ENCODE measurements at regions not wholly inside any gene's neighbourhood (a gene's known extent, or its start where the extent isn't known, plus 50 kb on each side); places are given as distances from the start of the nearest gene placed in this dataset.

DNA sequence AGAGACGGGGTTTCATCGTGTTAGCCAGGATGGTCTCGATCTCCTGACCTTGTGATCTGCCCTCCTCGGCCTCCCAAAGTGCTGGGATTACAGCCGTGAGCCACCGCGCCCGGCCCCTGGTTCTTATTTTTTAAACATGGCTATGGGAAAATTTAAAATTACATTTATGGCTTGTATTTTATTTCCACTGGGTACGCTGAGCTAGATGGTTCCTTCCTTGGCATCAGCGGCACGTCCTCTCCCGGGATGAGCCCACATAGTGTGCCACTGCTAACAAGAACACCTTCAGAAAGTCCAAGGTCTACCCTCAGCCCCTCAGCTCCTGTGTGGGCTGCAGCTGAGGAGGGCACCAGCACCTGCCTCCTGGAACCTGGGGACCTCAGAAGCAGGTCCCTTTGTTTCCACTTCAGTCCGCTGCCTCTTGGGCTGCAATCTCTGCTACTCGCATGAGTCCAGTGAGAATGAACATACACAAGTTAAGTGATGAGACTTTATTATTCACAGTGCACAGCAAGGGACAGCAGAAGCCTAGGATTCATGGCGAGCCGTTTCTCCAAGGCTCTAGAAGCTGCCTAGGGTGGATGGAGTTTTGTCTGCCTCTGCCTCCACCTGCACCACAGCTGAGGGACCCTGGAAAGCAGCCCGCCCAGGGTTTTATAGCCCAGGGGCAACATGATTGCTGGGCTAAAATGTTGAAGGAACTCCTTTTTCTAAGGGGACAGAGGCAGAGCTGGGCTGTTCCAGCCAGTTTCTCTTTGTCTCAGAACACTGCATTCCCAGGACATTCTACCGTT is 107.5 kb upstream of the TEX51 start:
- Histone ChIP-seq H3K9ac (ENCODE audit: low read depth in 1 of 2, low read length in 2 of 2) (no peak overlapping the region), H3K36me3 (ENCODE audit: control insufficient read depth in 1 of 2, insufficient read depth in 2 of 2, low read length in 2 of 2) (no peaks in the 10 kb centered on the region), H3K4me3 (ENCODE audit: low read depth in 1 of 2, low read length in 2 of 2) (no peak overlapping the region), H3K9me3 (ENCODE audit: control insufficient read depth in 1 of 2, low read length in 2 of 2) (no peaks in the 10 kb centered on the region), H3K4me1 (ENCODE audit: control insufficient read depth in 1 of 2, insufficient read depth in 2 of 2, low read length in 2 of 2) (no peaks in the 10 kb centered on the region), H3K27ac (ENCODE audit: low read depth, low read length) (no peak overlapping the region), H3K27me3 (ENCODE audit: control insufficient read depth in 1 of 2, insufficient read depth in 2 of 2, low read length in 2 of 2) (peaks cover 2 to 6% of the 10 kb centered on the region in 2 donors)

DNA sequence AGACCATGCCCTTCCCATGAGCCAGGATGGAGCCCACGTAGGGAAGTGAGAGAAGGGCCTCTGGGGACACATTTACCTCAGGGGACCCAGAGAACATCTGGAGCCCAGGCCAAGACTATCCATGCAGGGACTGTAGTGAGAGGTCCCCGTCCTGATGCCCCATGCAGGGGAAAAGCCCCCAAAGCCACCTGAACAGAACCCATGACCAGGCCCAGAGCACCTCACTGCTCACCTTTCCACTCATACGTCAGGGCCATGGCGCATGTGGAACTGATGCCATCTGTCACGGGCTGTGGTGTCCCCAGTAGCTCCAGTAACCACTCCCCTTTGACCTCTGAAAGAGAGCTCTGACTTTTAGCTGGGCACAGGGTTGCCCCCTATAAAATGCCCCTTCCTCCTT is 106.5 kb upstream of the TEX51 start:
- H3K9ac ChIP-seq (ENCODE audit: low read depth in 1 of 2, low read length in 2 of 2), result no peak overlapping the region
- no peaks in the 10 kb centered on the region for H3K36me3 ChIP-seq (ENCODE audit: control insufficient read depth in 1 of 2, insufficient read depth in 2 of 2, low read length in 2 of 2)
- H3K4me3 ChIP-seq (ENCODE audit: low read depth in 1 of 2, low read length in 2 of 2), result no peak overlapping the region
- H3K9me3 ChIP-seq (ENCODE audit: control insufficient read depth in 1 of 2, low read length in 2 of 2), result no peaks in the 10 kb centered on the region
- peaks cover 2 to 6% of the 10 kb centered on the region in 2 donors for H3K27me3 ChIP-seq (ENCODE audit: control insufficient read depth in 1 of 2, insufficient read depth in 2 of 2, low read length in 2 of 2)
- H3K4me1 ChIP-seq (ENCODE audit: control insufficient read depth in 1 of 2, insufficient read depth in 2 of 2, low read length in 2 of 2), result no peaks in the 10 kb centered on the region
- H3K27ac ChIP-seq (ENCODE audit: low read depth, low read length), result no peak overlapping the region

DNA sequence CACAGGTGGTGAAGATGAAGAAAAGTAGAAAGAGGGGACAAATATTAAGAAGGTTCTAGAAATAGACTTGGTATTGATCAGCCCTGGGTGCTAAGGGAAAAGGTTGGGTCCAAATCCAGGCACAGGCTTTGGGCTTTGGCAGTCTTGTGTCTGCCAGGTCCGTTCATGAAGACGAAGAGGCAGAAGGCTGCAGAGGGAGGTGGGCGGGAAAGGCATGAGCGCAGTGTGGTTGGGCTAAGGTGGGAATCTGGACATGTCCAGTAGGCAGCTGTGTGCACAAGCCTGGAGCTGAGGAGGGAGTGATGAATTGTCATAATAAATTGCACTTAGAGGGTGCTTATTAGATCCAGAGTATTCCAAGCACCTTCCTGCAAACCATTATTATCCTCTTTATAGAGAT is 105.7 kb upstream of the TEX51 start:
- Histone ChIP-seq H3K9me3 (ENCODE audit: control insufficient read depth in 1 of 2, low read length in 2 of 2) (no peaks in the 10 kb centered on the region), H3K4me3 (ENCODE audit: low read depth in 1 of 2, low read length in 2 of 2) (no peak overlapping the region)

DNA sequence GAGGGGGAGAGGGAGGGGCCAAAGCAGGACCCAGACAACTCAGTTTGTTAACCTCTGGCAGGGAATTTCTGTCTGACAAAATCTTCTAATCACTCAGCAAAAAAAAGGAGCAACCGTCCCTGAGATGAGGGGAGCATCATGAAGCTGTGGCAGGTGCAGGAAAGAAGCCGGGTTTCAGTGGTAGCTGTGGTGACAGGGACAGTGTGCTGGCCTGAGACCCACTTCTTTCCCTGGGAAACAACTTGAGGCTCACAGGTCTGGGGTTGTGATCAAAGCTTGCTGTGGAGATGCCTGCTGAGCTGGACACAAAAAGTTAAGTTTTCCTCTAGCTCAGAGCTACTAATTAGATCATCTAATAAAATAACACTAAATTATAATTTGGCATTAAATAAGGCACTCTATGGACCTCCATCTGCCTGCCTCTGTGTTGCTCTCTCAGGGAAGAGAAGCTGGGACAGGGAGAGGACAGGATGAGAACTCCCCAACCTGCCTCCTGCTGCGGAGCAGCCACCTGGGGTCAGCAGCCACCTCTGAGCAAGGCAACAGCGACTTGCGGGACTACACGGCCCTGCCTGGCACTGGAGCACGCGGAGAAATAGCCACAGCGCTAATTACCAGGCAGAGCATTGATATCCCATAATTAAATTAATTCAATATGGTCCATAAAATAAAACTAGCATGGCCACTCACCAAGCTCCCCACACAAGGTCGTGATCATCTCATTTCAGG is 104.6 kb upstream of the TEX51 start:
- H3K9me3 ChIP-seq (ENCODE audit: control insufficient read depth in 1 of 2, low read length in 2 of 2), result no peaks in the 10 kb centered on the region
- no peak overlapping the region for H3K27ac ChIP-seq (ENCODE audit: low read depth, low read length)
- peaks cover 2 to 6% of the 10 kb centered on the region in 2 donors for H3K27me3 ChIP-seq (ENCODE audit: control insufficient read depth in 1 of 2, insufficient read depth in 2 of 2, low read length in 2 of 2)
- H3K9ac ChIP-seq (ENCODE audit: low read depth in 1 of 2, low read length in 2 of 2), result no peak overlapping the region
- H3K36me3 ChIP-seq (ENCODE audit: control insufficient read depth in 1 of 2, insufficient read depth in 2 of 2, low read length in 2 of 2), result no peaks in the 10 kb centered on the region
- H3K4me3 ChIP-seq (ENCODE audit: low read depth in 1 of 2, low read length in 2 of 2), result no peak overlapping the region
- no peaks in the 10 kb centered on the region for H3K4me1 ChIP-seq (ENCODE audit: control insufficient read depth in 1 of 2, insufficient read depth in 2 of 2, low read length in 2 of 2)

More for the DNA sequence above, 105.7 kb upstream of the TEX51 start:
- no peaks in the 10 kb centered on the region for H3K4me1 ChIP-seq (ENCODE audit: control insufficient read depth in 1 of 2, insufficient read depth in 2 of 2, low read length in 2 of 2)
- H3K9ac ChIP-seq (ENCODE audit: low read depth in 1 of 2, low read length in 2 of 2), result no peak overlapping the region
- no peak overlapping the region for H3K27ac ChIP-seq (ENCODE audit: low read depth, low read length)
- H3K27me3 ChIP-seq (ENCODE audit: control insufficient read depth in 1 of 2, insufficient read depth in 2 of 2, low read length in 2 of 2), result peaks cover 2 to 6% of the 10 kb centered on the region in 2 donors
- no peaks in the 10 kb centered on the region for H3K36me3 ChIP-seq (ENCODE audit: control insufficient read depth in 1 of 2, insufficient read depth in 2 of 2, low read length in 2 of 2)

DNA sequence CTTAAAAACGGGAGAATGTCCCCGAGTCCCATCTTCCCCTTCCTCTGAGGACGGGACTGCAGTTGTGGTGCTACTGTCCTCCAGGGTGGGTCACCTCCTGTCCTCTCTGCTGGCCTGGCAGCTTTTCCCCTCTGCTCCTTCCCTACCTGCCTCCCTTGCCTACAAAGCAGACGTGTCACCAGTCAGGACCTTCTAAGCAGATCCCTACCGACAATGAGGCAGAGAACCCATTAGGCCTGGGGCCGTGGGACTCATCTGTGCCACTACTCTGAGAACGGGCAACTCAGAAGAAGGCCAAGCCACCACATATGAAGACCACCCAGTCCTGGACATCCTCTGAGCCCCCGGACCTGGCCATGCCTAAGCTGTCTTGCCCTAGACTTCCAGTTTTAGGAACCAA is 103.0 kb upstream of the TEX51 start:
- Histone ChIP-seq H3K4me1 (ENCODE audit: control insufficient read depth in 1 of 2, insufficient read depth in 2 of 2, low read length in 2 of 2) (no peaks in the 10 kb centered on the region), H3K9me3 (ENCODE audit: control insufficient read depth in 1 of 2, low read length in 2 of 2) (no peaks in the 10 kb centered on the region), H3K4me3 (ENCODE audit: low read depth in 1 of 2, low read length in 2 of 2) (no peak overlapping the region), H3K27ac (ENCODE audit: low read depth, low read length) (no peak overlapping the region), H3K9ac (ENCODE audit: low read depth in 1 of 2, low read length in 2 of 2) (no peak overlapping the region), H3K36me3 (ENCODE audit: control insufficient read depth in 1 of 2, insufficient read depth in 2 of 2, low read length in 2 of 2) (no peaks in the 10 kb centered on the region), H3K27me3 (ENCODE audit: control insufficient read depth in 1 of 2, insufficient read depth in 2 of 2, low read length in 2 of 2) (peaks cover 2 to 6% of the 10 kb centered on the region in 2 donors)

DNA sequence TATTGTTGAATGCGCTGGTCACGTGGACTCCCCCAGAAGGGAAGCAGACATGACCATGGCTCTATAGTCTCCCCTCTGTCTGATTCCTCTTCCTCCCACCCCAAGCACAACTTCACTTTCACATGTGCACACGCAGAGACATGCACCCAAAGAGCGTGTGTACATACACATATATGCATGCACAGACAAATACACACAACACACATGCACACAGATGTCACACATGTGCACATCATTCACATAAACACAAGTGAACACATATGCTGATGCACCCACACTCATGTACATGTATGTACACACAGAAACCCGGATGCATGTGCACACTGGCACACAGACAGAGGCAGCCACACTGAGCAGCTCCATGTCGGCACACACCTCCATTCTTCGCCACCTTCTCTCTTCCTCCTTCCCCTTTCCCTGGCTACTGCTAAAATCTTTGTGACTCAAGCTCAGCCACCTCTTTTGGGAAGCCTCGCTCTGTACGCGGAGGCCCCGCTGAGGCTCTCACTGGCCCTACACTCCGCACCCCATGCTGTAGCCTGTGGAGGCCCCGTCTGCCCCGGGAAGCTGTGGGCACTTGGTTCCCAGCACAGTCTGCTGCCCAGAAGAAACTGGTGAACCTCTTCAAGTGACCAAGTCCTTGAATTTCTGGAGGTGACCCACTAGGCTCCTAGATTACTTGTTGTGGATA is 101.6 kb upstream of the TEX51 start:
- Histone ChIP-seq H3K27ac (ENCODE audit: low read depth, low read length) (no peak overlapping the region), H3K9me3 (ENCODE audit: control insufficient read depth in 1 of 2, low read length in 2 of 2) (no peaks in the 10 kb centered on the region), H3K4me1 (ENCODE audit: control insufficient read depth in 1 of 2, insufficient read depth in 2 of 2, low read length in 2 of 2) (peaks cover 0 to 2% of the 10 kb centered on the region in 2 donors), H3K27me3 (ENCODE audit: control insufficient read depth in 1 of 2, insufficient read depth in 2 of 2, low read length in 2 of 2) (peaks cover 0 to 6% of the 10 kb centered on the region in 2 donors), H3K36me3 (ENCODE audit: control insufficient read depth in 1 of 2, insufficient read depth in 2 of 2, low read length in 2 of 2) (no peaks in the 10 kb centered on the region), H3K9ac (ENCODE audit: low read depth in 1 of 2, low read length in 2 of 2) (no peak overlapping the region), H3K4me3 (ENCODE audit: low read depth in 1 of 2, low read length in 2 of 2) (no peak overlapping the region)

DNA sequence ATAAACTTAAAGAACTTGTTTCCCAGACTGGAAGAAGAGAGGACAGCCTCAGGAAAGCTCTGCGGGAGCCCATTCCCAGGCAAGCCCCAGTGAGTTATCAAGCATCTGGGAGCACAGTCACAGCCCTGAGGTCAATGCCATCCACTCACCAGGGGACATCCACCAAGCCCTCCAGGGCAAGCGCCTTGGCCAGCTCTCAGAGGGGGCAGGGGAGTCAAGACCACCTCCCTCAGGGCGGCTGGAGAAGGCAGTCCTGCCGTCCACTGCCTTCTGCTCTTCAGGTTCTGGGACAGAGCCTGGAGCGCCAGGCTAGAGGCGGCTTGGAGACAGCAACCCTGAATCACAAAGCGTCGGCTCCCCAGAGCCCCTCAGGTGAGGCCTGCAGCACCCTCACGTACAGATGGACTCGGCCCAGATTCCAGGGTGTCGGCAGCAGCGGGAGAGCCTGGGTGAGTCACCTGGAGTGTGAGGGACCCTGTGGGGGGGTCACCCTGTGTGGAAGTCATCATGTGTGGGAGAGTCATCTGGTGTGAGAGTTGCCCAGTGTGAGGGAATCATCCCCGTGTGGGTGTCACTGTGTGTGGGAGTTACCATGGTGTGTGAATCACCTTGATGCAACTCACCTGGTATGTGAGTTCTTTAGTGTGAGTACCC is 100.9 kb upstream of the TEX51 start:
- Histone ChIP-seq H3K27me3 (ENCODE audit: control insufficient read depth in 1 of 2, insufficient read depth in 2 of 2, low read length in 2 of 2) (peaks cover 0 to 1% of the 10 kb centered on the region in 2 donors), H3K4me3 (ENCODE audit: low read depth in 1 of 2, low read length in 2 of 2) (no peak overlapping the region), H3K9me3 (ENCODE audit: control insufficient read depth in 1 of 2, low read length in 2 of 2) (no peaks in the 10 kb centered on the region), H3K36me3 (ENCODE audit: control insufficient read depth in 1 of 2, insufficient read depth in 2 of 2, low read length in 2 of 2) (no peaks in the 10 kb centered on the region), H3K4me1 (ENCODE audit: control insufficient read depth in 1 of 2, insufficient read depth in 2 of 2, low read length in 2 of 2) (peaks cover 5 to 9% of the 10 kb centered on the region in 2 donors), H3K27ac (ENCODE audit: low read depth, low read length) (no peak overlapping the region), H3K9ac (ENCODE audit: low read depth in 1 of 2, low read length in 2 of 2) (no peak overlapping the region)

DNA sequence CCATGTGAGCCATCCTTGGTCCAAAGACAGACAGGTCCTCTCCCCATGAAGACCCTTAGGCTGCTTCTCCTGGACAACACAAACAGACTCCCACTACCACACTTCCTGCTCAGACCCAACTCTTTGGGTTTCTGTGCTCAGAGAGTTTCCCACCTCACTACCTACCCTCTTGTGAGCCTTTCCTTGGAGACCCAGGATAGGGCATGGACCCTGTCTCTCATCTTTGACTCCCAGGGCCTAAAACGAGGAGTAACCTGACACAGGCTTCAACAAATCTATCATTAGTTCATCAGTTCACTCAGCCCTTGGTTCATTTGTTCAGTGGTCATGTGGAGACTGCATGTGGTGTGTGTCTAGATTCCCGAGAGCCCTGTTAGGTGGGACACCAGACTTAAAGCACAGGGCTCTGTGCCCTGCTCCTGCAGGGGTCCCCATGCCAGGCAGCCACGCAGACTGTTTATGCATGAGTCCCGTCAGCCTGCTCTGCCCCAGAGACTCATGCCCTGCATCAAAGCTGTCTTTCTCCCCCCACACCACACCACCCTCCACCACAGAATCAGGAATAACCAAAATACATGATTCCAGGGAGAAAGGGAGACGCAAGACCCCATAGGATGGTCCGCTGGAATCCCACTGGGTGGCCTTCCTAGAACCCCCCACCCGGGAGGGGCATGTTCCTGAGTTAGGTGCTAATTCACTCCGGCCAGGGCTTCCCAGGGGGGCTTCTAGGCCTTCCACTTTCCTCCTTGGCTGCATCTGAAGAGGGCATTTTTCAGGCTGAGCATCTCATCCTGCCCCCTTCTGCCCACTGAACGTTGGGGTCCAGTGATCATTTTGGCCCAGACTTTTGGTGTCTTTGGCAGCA is 100.2 kb upstream of the TEX51 start:
- H3K36me3 ChIP-seq (ENCODE audit: control insufficient read depth in 1 of 2, insufficient read depth in 2 of 2, low read length in 2 of 2), result no peaks in the 10 kb centered on the region

DNA sequence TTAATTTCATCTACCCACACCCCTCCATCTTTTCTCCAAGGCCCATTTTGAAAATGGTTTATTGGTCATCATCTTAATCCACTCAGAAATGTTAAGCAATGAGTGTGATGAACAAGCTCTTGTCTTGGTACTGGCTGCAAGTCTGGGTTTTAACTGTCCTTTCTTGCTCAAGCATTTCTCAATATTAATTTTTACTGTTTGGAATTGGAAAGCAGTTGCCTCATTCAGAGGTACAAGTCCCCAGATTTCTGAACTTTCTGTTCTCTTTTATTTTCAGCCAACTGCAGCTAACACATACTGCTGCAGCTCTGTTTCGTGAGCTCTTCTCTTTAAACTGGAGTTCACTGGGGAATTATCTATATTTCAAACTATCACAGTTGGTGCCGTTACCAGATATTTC is 99.4 kb upstream of the TEX51 start:
- Histone ChIP-seq H3K36me3 (ENCODE audit: control insufficient read depth in 1 of 2, insufficient read depth in 2 of 2, low read length in 2 of 2) (no peaks in the 10 kb centered on the region), H3K9ac (ENCODE audit: low read depth in 1 of 2, low read length in 2 of 2) (no peak overlapping the region), H3K27me3 (ENCODE audit: control insufficient read depth in 1 of 2, insufficient read depth in 2 of 2, low read length in 2 of 2) (no peaks in the 10 kb centered on the region), H3K9me3 (ENCODE audit: control insufficient read depth in 1 of 2, low read length in 2 of 2) (no peaks in the 10 kb centered on the region), H3K4me1 (ENCODE audit: control insufficient read depth in 1 of 2, insufficient read depth in 2 of 2, low read length in 2 of 2) (peaks cover 16 to 20% of the 10 kb centered on the region in 2 donors), H3K27ac (ENCODE audit: low read depth, low read length) (no peak overlapping the region), H3K4me3 (ENCODE audit: low read depth in 1 of 2, low read length in 2 of 2) (no peak overlapping the region)

More for the DNA sequence above, 100.2 kb upstream of the TEX51 start:
- Histone ChIP-seq H3K9ac (ENCODE audit: low read depth in 1 of 2, low read length in 2 of 2) (no peak overlapping the region), H3K9me3 (ENCODE audit: control insufficient read depth in 1 of 2, low read length in 2 of 2) (no peaks in the 10 kb centered on the region), H3K4me1 (ENCODE audit: control insufficient read depth in 1 of 2, insufficient read depth in 2 of 2, low read length in 2 of 2) (peaks cover 13 to 16% of the 10 kb centered on the region in 2 donors), H3K27ac (ENCODE audit: low read depth, low read length) (no peak overlapping the region), H3K27me3 (ENCODE audit: control insufficient read depth in 1 of 2, insufficient read depth in 2 of 2, low read length in 2 of 2) (no peaks in the 10 kb centered on the region), H3K4me3 (ENCODE audit: low read depth in 1 of 2, low read length in 2 of 2) (no peak overlapping the region)
